ENCODE measurements at regions not wholly inside any gene's neighbourhood (a gene's known extent, or its start where the extent isn't known, plus 50 kb on each side); places are given as distances from the start of the nearest gene placed in this dataset.

DNA sequence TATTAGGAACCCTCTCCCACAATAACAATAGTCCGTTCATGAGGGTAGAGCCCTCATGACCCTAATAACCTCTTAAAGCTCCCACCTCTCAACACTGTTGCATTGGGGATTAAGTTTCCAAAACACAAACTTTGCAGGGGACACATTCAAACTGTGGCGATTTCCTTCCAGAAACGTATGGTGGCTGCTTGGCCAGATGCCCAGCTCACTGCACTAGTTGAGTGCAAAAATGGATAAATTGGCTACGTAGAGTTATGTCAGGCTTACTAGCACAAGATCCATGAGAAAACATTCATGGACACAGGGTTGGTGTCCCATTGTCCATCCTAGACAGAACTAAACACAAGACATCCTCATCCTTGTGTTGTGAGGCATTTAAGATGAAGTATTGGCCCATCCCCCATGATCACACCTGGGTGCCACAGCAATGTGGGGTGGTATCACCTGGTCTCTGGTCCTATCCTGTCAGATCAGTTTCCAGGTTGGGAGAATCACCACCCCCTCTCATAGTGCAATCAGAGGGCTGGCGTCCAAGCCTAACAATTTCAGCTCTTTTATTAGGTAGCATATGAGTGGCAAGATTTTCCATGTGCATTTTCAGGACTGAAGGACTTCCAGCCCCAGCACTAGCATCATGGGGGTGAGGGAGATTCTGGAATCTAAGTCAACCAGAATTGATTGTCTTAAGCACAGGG, 63.4 kb upstream of the ELOVL5 start (continued):
- TF ChIP-seq HDAC2 (IDR thresholded peaks at IDR 0.05; ENCODE audit: borderline replicate concordance in 1 of 2, low read depth in 2 of 2, low read length in 2 of 2), result no peak
- no peak for TF ChIP-seq KDM5A (IDR thresholded peaks at IDR 0.05; ENCODE audit: low read length)
- TF ChIP-seq ASH2L (IDR thresholded peaks at IDR 0.05; ENCODE audit: low read length), result no peak
- no peak for TF ChIP-seq NRF1 (IDR thresholded peaks at IDR 0.05; ENCODE audit: low read depth, low read length)

Measured in H1 (cell line).